IPS-20b (cell line): ENCODE measurements at regions not wholly inside any gene's neighbourhood (a gene's known extent, or its start where the extent isn't known, plus 50 kb on each side); places are given as distances from the start of the nearest gene placed in this dataset.

Experiments used
- H3K27ac ChIP-seq: one replicate; pipeline ENCODE4 v1.5.1; 2013; ENCODE audit warnings: low read length
- H3K27me3 ChIP-seq: 2 replicates; pipeline ENCODE4 v1.6.1; 2013; ENCODE audit warnings: mild to moderate bottlenecking, low read length, inconsistent platforms; ENCODE audit not compliant: insufficient read depth
- H3K36me3 ChIP-seq: 2 replicates; pipeline ENCODE4 v1.6.1; 2013; ENCODE audit warnings: low read depth, mild to moderate bottlenecking, inconsistent platforms, low read length, moderate library complexity; ENCODE audit not compliant: insufficient read depth
- H3K4me1 ChIP-seq: 2 replicates; pipeline ENCODE4 v1.6.1; 2013; ENCODE audit warnings: mild to moderate bottlenecking, control low read depth, inconsistent platforms, low read length, moderate library complexity; ENCODE audit not compliant: insufficient read depth
- H3K4me3 ChIP-seq: 2 replicates; pipeline ENCODE4 v1.5.1; 2013; ENCODE audit warnings: mild to moderate bottlenecking, low read length, inconsistent platforms
- H3K9ac ChIP-seq: 2 replicates; pipeline ENCODE4 v1.6.1; 2013; ENCODE audit warnings: low read depth, mild to moderate bottlenecking, inconsistent platforms, low read length, moderate library complexity
- H3K9me3 ChIP-seq: 2 replicates; pipeline ENCODE4 v1.6.1; 2013; ENCODE audit warnings: mild to moderate bottlenecking, low read depth, low read length, inconsistent platforms; ENCODE audit not compliant: insufficient read depth

DNA sequence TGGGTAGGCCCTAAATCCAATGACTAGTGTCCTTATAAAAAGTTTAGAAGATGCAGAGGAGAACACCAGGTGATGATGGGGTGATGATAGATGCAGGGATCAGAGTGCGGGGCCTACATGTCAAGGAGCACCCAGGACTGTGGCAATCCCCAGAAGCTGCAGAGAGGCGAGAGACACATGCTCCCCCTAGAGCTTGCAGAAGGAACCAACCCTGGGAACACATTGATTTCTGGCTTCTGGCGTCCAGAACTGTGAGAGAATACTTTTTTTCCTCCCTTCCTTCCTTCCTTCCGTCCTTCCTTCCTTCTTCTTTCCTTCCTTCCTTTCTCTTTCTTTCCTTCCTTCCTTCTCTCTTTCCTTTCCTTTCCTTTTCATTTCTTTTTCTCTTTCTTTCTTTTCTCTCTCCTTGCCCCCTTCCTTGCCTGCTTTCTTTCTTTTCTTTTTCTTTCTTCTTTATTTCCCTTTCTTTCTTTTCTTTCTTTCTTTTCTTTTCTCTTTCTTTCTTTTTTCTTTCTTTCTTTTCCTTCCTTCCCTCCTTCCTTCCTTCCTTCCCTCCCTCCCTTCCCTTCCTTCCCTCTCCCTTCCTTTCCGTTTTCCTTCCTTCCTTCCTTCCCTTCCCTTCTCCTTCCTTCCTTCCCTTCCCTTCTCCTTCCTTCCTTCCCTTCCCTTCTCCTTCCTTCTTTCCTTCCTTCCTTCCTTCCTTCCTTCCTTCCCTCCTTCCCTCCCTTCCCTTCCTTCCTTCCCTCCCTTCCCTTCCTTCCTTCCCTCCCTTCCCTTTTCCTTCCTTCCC is 134.3 kb downstream of the HAPSTR1 start:
- Histone ChIP-seq H3K4me3 (no peak overlapping the region), H3K9me3 (no peaks in the 10 kb centered on the region), H3K27me3 (no peaks in the 10 kb centered on the region; the same call in 1 of the 2 replicates), H3K4me1 (no peaks in the 10 kb centered on the region), H3K27ac (no peak overlapping the region), H3K9ac (no peak overlapping the region), H3K36me3 (no peaks in the 10 kb centered on the region)

DNA sequence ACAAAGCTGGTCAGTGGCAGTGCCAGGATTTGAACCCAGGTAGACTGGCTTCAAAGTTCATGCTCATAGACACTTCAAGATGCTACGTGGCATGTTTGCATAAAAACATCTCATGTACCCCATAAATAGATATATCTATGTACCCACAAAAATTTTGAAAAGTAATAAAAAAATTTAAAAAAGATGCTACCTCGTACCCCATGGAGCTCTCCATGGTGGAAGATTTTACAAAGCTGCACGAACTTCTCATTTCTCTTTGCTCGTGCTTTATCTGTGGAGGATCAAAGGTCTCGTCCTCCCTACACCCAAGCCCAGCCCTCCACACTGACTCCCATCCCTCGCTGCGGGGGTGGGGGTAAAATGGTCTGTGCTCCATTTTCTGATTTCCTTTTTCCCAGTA is 135.5 kb downstream of the HAPSTR1 start:
- H3K27ac ChIP-seq, result no peak overlapping the region
- H3K36me3 ChIP-seq, result no peaks in the 10 kb centered on the region
- H3K9ac ChIP-seq, result no peak overlapping the region
- H3K9me3 ChIP-seq, result no peaks in the 10 kb centered on the region
- H3K4me3 ChIP-seq, result no peak overlapping the region
- H3K4me1 ChIP-seq, result peaks cover 2% of the 10 kb centered on the region; the same call in 1 of the 2 replicates
- no peaks in the 10 kb centered on the region; the same call in 1 of the 2 replicates for H3K27me3 ChIP-seq

DNA sequence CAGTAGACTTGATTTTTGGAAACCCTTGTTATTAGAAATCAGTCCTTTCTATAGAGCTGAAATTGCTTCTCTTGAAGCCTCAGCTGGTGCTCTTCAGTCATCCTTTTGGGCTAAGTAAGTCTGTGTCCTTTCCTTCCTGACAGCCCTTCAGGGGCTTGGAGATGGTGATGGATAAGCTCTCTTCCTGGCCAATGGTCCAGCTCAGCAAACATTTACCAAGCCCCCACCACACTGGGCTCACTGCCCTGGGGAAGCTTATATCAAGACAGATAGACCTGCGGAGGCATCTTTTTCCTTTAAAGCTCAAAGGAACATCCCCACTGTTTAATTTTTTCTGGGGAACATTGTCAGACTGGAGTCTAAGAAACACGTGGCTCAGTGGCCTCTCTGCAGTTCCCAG is 139.6 kb downstream of the HAPSTR1 start:
- H3K4me3 ChIP-seq, result no peak overlapping the region
- H3K27ac ChIP-seq, result no peak overlapping the region
- no peaks in the 10 kb centered on the region; the same call in 1 of the 2 replicates for H3K27me3 ChIP-seq
- no peaks in the 10 kb centered on the region for H3K36me3 ChIP-seq
- H3K4me1 ChIP-seq, result peaks cover 9% of the 10 kb centered on the region; the same call in 1 of the 2 replicates
- H3K9me3 ChIP-seq, result no peaks in the 10 kb centered on the region
- no peak overlapping the region for H3K9ac ChIP-seq

DNA sequence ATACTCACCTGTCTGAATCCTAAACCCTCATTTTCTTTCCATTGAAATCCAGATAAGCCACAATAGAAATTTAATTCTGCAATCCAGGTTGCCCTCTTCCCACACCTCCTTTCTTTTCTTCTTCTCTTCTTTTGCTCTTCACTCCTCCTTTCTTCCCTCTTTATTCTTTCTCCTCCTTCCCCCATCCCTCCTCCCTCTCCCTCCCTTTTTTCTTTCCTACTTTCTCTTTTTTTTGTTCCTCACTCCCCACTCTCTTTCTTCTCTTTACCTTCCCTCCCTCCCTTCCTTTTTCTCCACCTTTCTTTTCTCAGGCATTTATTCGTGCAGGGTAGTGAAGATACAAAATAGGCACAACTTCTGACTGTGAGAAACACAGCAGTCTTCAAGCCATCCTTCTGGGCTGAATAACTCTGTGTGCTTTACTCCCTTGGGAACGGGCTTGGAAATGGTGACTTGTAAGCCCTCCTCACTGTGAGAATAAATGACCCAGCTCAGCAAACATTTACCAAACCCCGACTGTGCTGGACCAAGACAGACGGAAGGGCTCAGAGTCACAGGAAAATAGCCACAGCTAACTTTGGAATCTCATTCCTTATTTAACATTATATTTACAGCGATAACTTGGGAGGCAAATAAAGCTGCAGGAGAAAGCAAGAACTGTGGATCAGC is 140.8 kb downstream of the HAPSTR1 start:
- Histone ChIP-seq H3K36me3 (no peaks in the 10 kb centered on the region), H3K4me3 (no peak overlapping the region), H3K9me3 (no peaks in the 10 kb centered on the region), H3K9ac (peak overlapping the region; percentile 10), H3K27ac (no peak overlapping the region), H3K27me3 (no peaks in the 10 kb centered on the region; the same call in 1 of the 2 replicates), H3K4me1 (peaks cover 9% of the 10 kb centered on the region; the same call in 1 of the 2 replicates)

DNA sequence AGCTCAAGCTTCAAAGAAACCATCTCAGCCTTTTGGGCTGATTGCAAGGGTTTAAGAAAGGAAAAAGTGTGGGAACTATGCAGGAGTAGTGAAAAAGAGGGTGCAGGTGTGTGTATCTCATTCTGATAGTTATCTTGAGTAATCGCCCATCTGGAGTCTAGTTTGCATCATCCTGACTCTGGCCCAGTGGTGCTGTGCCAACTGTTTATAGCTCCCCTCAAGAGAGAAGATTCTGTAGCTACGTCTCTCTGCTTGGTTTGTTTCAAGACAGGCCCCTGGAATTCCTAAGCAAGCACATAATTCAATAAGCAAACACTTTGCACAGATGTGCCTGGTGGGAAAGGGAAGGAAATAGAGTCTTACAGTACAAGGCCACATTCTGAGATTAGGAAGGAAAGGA is 144.4 kb downstream of the HAPSTR1 start:
- Histone ChIP-seq H3K36me3 (no peaks in the 10 kb centered on the region), H3K27me3 (no peaks in the 10 kb centered on the region), H3K4me1 (peaks cover 9% of the 10 kb centered on the region; the same call in 1 of the 2 replicates), H3K4me3 (no peak overlapping the region), H3K27ac (no peak overlapping the region), H3K9me3 (peaks cover 4% of the 10 kb centered on the region), H3K9ac (no peak overlapping the region)

DNA sequence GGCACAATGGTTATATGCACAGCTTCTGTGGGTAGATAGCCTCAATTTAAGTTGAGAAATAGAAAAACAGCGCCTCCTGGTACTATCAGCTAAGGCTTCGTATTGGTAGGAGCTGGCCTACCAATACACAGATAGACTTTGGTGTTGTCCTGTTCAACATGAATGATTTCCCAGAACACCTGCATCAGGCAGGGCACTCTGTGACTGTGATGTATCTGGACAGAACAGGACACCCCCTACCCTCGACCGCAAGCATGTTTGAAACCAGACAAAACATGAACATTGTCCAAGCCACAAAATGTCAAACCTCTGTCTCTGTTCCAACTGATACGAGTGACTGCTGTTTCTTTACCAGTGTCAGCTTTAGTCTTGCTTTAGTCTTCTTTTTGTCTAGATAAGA is 144.9 kb downstream of the HAPSTR1 start:
- Histone ChIP-seq H3K4me1 (peaks cover 9% of the 10 kb centered on the region; the same call in 1 of the 2 replicates), H3K9ac (no peak overlapping the region), H3K9me3 (peaks cover 6% of the 10 kb centered on the region), H3K27me3 (no peaks in the 10 kb centered on the region), H3K4me3 (no peak overlapping the region), H3K36me3 (no peaks in the 10 kb centered on the region), H3K27ac (no peak overlapping the region)

DNA sequence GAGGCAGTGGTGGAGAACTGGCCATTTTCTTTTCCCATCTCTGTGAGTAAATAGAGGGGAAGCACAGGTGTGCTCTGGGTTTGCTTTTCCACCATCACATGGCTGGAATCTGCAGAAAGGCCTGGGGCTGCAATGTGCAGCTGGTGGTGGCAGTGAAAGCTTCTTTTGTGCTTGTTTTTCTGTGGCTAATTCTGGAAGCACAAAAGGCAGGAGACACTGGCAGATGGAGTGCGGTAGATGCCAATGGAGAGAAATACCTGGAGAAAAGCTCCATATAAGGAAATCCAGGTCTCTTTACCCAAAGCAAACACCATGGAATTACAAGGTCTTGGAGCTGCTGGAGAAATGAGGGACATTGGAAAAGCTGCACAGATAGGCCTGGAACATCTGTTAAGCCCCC is 146.9 kb downstream of the HAPSTR1 start:
- Histone ChIP-seq H3K36me3 (no peaks in the 10 kb centered on the region), H3K4me1 (no peaks in the 10 kb centered on the region), H3K9me3 (peaks cover 6% of the 10 kb centered on the region), H3K4me3 (no peak overlapping the region), H3K27me3 (no peaks in the 10 kb centered on the region), H3K9ac (no peak overlapping the region), H3K27ac (no peak overlapping the region)

DNA sequence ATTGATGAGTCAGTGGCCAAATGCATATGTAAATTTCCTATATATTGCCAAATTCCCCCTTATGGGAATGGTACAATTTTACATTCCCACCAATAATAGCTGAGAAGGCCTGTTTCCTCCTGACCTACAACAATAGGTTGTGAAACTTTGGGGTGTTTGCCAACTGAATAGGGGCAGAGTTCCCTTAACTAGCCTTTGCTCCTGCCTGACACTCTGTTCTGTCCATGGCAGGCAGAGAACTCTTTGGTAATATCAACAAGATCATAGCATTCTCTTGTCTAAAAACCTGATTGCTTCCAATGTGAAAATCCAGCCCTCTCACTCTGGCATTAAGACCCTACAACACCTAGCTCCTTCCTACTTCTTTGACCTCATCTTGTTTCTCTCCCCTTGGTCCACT is 149.7 kb downstream of the HAPSTR1 start:
- no peak overlapping the region for H3K27ac ChIP-seq
- no peaks in the 10 kb centered on the region for H3K27me3 ChIP-seq
- H3K36me3 ChIP-seq, result no peaks in the 10 kb centered on the region
- no peak overlapping the region for H3K9ac ChIP-seq
- peaks cover 6% of the 10 kb centered on the region for H3K9me3 ChIP-seq
- no peak overlapping the region for H3K4me3 ChIP-seq
- no peaks in the 10 kb centered on the region for H3K4me1 ChIP-seq

DNA sequence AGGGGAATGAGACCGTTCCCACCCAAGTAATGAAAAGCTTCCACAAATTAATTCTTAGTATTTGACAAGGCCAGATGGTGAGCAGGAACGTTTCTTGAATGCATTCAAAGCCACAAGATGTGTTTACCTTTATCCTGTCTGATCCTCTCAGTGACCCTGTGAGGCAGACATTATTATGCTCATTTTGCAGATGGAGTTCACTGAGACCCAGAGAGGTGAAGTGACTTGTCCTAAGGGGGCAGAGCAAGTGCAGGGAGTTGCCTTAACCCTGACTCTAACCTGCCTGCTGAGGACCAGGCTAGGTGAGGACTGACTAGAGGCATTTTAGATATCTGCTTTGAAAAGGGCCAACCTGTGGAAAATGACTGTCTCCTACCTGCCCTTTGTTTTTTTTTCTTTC is 156.7 kb downstream of the HAPSTR1 start:
- H3K27ac ChIP-seq, result no peak overlapping the region
- H3K4me1 ChIP-seq, result no peaks in the 10 kb centered on the region
- H3K27me3 ChIP-seq, result no peaks in the 10 kb centered on the region
- no peaks in the 10 kb centered on the region for H3K9me3 ChIP-seq
- no peak overlapping the region for H3K4me3 ChIP-seq
- no peak overlapping the region for H3K9ac ChIP-seq
- H3K36me3 ChIP-seq, result no peaks in the 10 kb centered on the region

DNA sequence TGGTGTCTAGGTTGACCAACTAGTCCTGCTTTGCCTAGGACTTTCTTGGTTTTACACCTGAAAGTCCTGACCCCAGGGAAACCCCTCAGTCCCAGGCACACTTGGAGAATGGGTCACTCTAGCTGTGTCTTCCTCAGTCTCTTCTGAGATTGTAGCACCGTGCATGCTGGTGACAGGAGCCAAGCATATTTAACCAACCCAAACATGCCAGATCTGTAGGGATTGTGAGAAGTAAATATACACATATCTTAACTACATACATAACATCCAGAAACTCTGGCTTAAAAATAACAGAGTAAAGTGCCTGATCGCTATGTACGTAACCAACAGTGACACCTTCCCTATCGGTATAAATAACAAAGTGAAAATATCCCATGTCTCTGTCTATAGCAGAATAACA is 158.1 kb downstream of the HAPSTR1 start:
- H3K4me3 ChIP-seq, result no peak overlapping the region
- no peaks in the 10 kb centered on the region for H3K4me1 ChIP-seq
- H3K9me3 ChIP-seq, result no peaks in the 10 kb centered on the region
- H3K36me3 ChIP-seq, result no peaks in the 10 kb centered on the region
- H3K27me3 ChIP-seq, result no peaks in the 10 kb centered on the region
- H3K27ac ChIP-seq, result no peak overlapping the region
- H3K9ac ChIP-seq, result no peak overlapping the region

DNA sequence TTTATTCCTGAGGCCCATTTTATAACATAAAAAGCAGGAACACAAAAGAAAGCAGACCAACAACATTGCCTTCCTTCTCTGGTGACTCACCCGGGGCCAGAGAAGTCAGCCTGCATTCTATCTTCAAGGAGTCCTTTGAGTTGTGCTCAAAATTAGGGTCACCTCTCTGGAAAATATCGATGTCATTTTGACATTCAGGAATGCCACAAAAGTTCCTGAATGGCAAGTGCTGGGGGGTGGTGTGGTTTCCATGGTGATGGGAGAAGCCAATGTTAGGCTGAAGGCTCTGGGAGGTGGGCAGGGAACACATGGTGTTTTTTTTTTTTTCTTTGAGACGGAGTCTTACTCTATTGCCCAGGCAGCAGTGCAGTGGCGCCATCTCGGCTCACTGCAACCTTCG is 159.6 kb downstream of the HAPSTR1 start:
- H3K9me3 ChIP-seq, result no peaks in the 10 kb centered on the region
- H3K4me1 ChIP-seq, result no peaks in the 10 kb centered on the region
- no peaks in the 10 kb centered on the region for H3K27me3 ChIP-seq
- no peaks in the 10 kb centered on the region for H3K36me3 ChIP-seq
- no peak overlapping the region for H3K4me3 ChIP-seq
- H3K27ac ChIP-seq, result no peak overlapping the region
- no peak overlapping the region for H3K9ac ChIP-seq

DNA sequence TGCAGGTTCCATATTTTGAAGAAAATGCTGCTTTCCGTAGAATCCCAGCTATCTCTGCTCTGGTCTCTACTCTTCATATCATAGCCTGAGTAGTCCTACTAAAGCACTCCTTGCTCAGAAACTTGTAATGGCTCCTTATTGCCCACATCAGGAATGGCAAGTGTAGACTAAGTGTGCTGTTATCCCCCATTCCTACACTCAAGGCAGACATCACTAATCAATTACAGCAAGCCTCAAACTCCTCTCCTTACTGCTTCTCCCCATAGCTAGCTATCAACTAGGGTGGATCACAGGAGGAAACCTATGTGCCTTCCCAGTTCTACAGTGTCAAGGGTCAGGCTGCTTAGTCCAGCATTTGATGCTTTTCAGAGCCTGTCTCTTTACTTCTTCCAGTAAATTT is 163.4 kb downstream of the HAPSTR1 start:
- Histone ChIP-seq H3K9me3 (no peaks in the 10 kb centered on the region), H3K9ac (no peak overlapping the region)

More for the DNA sequence above, 163.4 kb downstream of the HAPSTR1 start:
- Histone ChIP-seq H3K36me3 (no peaks in the 10 kb centered on the region), H3K4me3 (no peak overlapping the region), H3K27ac (no peak overlapping the region), H3K27me3 (no peaks in the 10 kb centered on the region), H3K4me1 (no peaks in the 10 kb centered on the region)
